Hepatocyte (in vitro differentiated cells): ENCODE measurements at regions not wholly inside any gene's neighbourhood (a gene's known extent, or its start where the extent isn't known, plus 50 kb on each side); places are given as distances from the start of the nearest gene placed in this dataset.

ENCODE experiments used
- CTCF ChIP-seq: fragments of 200-600 bp; sonication (generic); IDR thresholded peaks from 2 replicates; pipeline ENCODE4 v1.5.1; 2016; ENCODE audit warnings: antibody characterized with exemption, mild to moderate bottlenecking; ENCODE audit not compliant: poor library complexity
- EZH2phosphoT487 ChIP-seq: fragments of 200-600 bp; sonication (generic); IDR thresholded peaks from one replicate; pipeline ENCODE4 v1.6.1; 2018; ENCODE audit warnings: antibody characterized with exemption, mild to moderate bottlenecking, low read depth, moderate library complexity; ENCODE audit not compliant: unreplicated experiment, severe bottlenecking

- TF ChIP-seq EZH2phosphoT487 = no peak
- no peak for TF ChIP-seq CTCF
Measured at GRCh38 chr12:90257927-90258624, 549.4 kb upstream of the ATP2B1 start.
